DMS53 (cell line): ENCODE measurements at regions not wholly inside any gene's neighbourhood (a gene's known extent, or its start where the extent isn't known, plus 50 kb on each side); places are given as distances from the start of the nearest gene placed in this dataset.
"Not testable (repeated sequence)": the region's sequence is repeated elsewhere in the genome, so short reads cannot be mapped to it uniquely, and the experiment has no call there.

Experiments used
- DNase-seq: peaks from one replicate; lab custom pipeline; 2025; lab: John Stamatoyannopoulos, UW

DNA sequence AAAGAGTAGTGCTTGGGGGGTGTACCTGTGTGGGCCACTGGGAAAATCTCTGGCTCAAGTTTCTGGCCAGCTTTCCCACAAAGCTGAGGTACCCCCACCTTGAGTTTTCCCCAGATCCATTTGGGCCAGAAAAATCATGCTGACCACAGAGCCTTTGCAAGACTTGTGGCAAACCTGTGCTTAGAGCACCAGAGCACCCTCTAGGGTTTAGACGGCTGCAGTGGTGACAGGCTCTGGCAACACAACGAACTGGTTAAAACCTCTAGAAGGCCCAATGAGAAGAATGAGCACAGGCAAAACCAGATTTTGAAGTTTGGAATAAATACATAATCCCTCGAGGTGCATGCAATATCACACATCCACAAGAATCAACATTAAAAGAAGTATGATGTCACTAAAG is 290.7 kb upstream of the FOLH1 start:
- DNase-seq = no peak

DNA sequence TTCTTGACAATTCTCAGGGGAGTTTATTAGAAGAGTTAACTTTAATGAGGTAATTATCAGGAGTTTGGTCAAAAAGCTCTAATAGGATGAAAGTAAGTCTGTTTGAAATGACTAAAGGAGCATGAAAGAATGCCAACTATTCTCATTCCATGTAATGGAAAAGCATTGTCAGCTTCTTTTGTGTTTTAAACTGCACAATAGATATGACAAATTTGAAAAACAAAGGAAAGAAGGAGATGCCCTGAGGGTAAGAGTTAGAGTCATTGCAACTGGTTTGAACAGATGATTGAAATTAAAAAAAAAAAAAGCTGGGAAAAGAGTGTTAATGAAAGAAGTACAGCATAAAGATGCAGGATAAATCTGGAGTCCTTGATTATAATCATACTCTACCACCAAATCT is 296.8 kb upstream of the FOLH1 start:
- DNase-seq = no peak

DNA sequence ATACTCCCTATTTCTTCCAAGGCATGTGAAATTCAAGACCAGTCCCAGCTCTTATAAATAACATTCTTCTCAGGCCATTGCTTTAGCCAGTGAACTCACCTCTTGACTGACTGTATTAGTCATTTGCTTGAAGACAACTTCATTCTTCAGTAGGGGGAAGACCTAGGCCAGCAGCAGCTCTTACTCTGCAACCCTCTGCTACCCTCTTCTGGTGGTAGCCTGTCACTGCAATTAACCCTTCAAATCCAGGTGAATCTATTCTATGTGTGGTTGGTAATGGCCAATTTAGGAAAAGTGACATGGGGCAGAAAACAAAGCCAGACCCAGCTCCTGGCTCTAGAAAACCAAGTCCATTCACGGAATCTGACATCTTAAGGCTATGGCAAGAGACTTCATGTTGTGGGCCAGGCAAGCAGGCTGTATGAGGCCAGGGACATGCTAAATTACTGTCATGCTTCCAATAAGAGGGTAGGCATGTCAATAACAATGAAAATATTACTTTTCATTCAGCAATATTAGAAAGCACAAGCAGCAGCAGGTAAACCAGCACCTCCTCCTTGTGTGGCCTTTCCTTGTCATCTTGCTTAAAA is 317.9 kb upstream of the FOLH1 start:
- peak; percentile 70 for DNase-seq

DNA sequence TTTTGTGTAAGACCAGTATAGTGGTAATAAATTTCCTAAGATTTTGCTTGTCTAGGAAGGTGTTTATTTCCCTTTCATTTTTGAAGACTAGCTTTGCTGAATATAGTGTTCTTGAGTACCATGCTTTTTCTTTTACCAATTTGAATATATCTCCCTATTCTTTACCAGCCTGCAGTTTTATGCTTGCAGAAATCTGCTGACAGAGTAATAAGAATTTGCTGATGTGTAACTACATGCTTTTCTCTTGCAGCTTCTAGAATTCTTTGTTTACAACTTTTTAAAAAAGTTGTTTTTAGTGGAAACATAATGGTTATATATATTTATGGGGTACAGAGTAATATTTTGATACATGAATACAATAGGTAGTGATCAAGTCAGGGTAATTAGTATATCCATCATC is 324.8 kb upstream of the FOLH1 start:
- DNase-seq = no peak

DNA sequence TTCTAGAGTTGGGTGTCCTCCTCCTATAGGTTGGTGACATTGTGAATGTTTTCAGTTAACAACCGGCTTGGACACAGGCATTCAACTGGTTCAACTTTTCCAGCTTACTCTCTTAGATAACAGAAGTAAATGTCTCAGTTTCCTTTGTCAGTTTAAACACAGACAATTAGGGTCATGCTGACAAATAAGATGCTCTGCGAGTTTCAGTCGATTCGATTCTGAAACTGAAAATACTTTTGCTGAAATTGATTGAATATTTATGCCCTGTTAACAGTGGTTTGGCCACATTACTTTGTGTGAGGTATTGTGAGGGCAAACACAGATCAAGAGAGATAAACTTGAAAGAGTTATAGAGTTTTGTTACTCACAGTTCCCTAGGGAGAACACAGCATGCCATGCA is 330.5 kb upstream of the FOLH1 start:
- not testable (repeated sequence) for DNase-seq

DNA sequence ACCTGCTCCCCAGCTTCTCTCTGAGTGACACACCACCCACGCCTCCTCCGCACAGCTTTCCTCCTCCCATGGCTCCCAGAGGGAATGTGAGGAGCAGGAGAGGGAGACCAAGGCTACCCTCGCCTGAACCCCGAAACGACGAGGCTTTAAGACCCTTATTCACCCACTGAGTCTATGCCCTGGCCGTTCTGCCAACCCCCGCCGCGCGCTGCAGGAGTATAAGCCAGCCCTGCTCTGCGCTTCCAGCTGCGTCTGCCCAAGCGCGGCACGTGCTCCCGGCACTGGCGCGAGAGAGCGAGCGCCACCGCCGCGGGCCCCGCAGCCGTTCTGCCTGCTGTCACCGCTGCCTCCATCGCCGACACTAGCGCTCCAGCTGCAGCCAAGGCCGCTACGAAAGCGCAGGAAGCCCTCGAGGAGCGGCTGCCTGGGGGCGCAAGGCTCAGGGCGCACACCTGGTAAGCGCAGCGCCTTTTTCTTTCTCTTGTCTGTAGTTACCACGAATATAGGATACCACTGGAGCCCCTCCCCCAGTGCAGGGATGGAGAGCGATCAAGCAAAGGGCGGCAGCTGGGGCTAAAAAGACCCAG is 350.0 kb upstream of the FOLH1 start:
- DNase-seq = peak; percentile 65

DNA sequence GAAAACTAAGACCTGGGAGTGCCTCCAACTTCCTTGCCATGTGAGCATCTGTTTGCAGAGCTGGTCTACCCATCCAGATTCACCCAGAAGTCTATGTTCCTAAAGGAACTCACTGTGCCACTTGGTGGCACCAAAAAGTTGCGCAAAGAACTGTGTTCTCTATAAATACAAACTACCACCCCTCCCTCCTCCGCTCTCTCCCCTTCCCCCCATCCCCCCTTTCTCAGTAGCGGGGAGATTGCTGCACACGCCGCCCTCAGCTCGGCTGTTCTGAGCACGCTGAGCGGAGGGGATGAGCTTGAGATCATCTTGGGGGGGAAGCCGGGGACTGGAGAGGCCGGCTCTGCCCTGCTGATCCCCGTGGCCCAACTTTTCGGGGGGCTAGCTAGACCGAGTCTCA is 352.2 kb upstream of the FOLH1 start:
- peak; percentile 44 for DNase-seq

DNA sequence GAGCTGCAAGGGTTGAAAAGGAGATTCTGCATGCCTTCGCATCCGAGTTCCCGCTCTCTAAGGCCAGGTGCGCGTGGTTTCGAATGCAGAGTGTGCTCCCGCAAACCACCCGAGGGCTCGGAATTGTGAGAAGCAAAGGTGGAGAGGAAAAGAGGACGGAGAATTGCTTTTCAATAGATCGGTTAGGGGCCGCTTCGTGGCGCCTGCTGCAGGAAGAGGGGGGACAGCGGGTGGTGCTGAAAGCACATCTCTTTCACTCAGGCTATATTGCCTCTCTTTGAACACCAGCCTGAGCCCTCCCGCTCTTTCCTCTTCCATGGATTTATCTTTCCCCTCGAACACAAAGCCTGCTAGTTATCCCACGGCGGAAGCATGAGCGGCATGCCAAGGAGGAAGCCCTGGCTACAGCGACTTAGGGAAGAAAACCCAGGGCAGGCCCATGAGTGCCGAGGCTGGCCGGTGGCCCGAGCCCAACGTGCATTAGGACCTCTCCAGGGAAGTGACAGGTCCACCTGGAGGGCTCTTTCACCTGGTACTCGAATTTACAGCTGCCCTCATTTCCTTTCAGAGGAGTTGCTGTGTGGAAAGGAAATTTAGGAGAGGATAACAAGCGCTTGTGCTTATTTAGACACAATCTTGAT is 353.0 kb upstream of the FOLH1 start:
- DNase-seq = peak; percentile 25

DNA sequence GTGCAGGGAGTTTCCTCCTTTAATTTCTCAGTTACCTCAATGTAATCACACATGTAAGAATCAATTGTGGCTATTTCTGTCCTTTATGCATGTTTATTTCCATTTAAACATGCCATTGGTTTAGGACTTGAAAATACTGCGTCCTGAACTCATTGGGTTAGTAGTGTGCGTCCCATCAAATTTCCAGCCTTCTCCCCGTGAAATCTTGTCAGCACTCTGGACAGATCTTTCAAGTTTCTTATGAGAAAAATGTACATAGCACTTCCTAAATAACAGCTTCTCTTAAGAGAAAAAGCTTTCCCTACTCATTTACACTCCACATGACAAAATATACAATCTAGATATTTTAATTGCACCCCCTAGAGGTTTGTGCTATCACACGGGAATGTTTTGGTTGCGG is 353.9 kb upstream of the FOLH1 start:
- not testable (repeated sequence) for DNase-seq

DNA sequence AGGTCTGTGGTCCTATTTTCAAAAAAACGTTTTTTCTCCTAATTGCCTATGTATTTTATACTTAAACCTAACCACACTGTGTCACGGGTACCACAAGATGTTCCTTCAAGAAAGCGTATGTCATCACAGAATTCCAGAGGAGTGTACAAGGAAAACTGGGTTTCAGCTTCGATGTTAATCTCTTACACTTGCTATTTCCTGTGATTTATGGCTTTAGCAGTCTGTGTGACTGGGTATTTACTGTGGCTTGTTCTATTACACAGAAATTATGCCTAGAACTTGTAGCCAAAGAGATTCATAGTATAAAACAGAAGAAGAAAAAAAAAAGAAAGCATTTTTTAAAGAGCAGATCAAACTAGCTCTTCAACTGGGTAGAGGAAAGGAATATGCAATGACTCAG is 371.1 kb upstream of the FOLH1 start:
- not testable (repeated sequence) for DNase-seq

DNA sequence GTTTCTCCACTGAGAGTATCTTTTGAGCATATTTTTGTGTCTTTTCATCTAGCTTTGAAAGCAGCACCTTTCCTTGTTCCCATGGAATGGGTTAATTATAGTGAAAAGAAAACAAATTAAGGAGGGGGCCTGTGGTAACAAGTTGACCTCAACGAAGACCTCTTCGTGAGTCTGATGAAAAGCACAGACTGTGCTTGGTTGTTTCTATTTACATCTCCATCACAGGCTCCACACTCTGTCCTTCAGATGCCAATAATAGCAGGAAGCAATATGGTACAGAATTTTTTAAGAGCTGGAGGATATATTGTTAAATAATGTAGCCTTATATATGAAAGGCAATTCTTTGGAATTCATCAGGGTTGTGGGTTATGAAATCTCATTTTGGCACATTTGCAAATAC is 366.7 kb upstream of the OR4C13 start:
- not testable (repeated sequence) for DNase-seq

DNA sequence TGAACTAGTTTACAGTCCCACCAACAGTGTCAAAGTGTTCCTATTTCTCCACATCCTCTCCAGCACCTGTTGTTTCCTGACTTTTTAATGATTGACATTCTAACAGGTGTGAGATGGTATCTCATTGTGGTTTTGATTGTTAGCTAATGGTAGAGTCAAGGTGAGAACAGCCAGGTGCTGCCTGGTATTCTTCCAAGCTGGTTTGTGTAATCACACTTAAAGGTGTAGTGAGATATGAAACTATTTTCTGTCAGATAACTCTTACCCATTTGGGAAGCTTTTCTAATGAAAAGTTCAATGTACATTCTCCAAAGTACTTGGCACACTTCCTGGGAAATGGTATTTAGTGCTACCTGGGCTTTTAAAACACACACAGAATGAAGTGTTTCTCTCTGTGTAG is 343.3 kb upstream of the OR4C13 start:
- DNase-seq = peak; percentile 49

DNA sequence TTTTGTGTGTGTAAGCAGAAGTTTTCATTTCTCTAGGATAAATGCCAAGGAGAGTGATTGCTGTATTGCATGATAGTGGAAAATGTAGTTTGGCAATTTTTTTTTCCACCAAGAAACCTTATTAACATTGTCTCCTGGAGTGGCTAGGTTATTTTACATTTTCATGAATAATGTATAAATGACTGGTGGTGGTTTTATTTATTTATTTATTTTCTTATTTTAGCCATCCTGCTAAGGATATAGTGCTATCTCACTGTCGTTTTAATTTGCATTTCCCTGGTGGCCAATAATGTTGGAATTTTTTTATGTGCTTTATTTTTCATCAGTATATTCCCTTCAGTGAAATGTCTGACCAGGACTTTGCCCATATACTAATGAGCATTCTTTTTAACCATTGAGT is 328.3 kb upstream of the OR4C13 start:
- not testable (repeated sequence) for DNase-seq

DNA sequence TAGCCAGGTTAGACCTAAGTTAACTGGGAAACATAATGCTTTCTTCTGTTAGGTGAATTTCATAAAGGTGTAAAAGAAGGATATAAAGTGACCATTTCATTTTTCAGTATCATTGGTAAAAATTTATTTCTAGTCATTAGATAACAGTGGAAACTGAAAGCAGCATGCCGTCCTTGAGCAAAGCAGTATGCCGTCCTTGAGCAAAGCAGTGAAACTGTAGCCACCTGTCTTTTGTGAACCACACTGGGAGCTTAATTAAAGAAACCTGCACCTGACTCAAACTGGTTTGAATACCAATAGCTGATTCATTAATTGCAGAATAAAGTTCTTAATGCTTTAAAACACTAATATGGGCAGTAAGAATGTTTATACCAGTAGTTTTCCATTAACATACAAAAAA is 281.5 kb upstream of the OR4C13 start:
- not testable (repeated sequence) for DNase-seq

DNA sequence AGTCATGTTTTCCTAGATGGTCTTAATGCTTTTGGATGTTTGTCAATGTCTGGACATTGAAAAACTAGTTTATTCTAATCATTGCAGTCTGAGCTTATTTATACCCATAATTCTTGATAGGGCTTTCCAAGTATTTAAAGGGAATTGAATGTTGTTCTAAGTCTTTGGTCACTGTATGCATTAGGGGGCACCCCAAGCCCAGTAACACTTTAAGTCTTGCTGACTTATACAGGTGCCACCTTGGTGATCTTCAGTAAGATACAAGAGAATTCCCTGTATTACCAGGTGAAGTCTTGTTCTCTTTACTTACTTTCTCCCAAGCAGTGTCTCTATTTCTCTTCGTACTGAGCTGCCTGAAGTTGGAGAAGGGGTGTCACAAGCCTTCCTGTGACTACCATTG is 250.1 kb upstream of the OR4C13 start:
- DNase-seq = not testable (repeated sequence)

DNA sequence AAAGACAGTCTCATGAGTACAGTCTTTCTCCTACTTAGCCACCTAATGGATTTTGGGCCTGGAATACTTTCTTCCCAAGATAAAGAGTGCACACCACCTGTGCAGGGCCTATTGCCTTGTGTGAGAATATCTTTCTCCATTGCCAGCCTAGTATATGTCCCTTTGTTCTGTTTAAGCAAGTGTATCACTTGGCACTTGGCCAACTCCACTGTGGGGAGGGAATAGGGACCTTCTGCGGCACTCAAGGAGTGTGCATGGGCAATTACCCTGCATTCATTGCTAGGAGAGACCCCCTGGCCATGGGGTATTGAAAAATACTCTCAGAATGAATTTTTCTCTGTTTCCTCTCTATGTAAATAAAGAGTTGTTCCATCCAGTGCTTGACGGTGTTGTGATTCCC is 201.7 kb upstream of the OR4C13 start:
- DNase-seq = not testable (repeated sequence)

DNA sequence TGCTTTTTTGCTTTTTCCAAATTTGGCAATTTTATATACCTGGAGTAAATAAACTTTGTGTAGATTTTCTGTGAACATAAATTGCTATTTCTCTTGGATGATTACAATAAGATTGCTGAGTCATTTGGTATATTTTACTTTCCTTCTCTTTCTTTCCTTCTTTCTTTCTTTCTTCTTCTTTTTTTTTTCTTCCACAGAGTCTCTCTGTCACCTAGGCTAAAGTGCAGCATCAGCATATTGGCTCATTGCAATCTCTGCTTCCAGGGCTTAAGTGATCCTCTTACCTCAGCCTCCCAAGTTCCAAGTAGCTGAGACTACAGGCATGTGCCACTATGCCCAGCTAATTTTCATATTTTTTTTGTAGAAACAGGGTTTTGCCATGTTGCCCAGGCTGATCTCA is 201.2 kb upstream of the OR4C13 start:
- DNase-seq = not testable (repeated sequence)

DNA sequence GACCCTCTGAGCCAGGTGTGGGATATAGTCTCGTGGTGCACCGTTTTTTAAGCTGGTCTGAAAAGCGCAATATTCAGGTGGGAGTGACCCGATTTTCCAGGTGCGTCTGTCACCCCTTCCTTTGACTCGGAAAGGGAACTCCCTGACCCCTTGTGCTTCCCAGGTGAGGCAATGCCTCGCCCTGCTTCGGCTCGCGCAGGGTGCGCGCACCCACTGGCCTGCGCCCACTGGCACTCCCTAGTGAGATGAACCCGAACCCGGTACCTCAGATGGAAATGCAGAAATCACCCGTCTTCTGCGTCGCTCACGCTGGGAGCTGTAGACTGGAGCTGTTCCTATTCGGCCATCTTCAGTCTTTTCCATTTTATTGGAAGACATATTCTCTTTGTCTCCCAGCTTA is 171.4 kb upstream of the OR4C13 start:
- DNase-seq = peak; percentile 61

DNA sequence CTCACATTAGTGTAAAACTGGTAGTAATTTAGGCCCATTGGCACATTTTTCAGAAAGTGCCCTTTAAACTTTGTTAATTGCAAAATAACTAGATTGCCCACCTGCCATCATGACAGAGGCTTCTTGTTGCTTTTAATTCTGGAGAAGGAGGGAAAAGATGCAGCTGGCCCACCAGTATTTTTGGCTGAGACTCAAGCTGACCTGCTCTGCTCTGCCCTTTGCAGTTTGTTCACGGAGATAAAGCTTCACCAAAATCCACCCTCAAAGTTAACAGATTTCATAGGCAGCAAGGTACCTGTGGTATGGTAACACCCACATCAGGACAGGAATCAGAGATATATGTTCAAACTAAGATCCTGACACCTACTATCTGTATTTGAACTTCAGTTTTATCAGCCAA is 170.2 kb upstream of the OR4C13 start:
- not testable (repeated sequence) for DNase-seq

DNA sequence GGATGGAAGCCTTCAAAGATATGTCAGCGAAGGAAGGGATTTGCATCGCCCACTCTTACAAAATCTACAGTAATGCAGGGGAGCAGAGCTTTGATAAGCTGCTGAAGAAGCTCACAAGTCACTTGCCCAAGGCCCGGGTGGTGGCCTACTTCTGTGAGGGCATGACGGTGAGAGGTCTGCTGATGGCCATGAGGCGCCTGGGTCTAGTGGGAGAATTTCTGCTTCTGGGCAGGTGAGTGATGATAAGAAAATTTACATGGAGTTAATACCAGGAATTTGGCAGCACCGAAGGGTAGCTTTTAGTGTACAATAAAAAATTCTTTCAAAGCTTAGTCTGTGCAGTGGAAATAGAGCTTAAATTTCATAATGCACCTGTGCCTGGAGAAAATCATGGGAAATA is 168.3 kb upstream of the OR4C13 start:
- not testable (repeated sequence) for DNase-seq

DNA sequence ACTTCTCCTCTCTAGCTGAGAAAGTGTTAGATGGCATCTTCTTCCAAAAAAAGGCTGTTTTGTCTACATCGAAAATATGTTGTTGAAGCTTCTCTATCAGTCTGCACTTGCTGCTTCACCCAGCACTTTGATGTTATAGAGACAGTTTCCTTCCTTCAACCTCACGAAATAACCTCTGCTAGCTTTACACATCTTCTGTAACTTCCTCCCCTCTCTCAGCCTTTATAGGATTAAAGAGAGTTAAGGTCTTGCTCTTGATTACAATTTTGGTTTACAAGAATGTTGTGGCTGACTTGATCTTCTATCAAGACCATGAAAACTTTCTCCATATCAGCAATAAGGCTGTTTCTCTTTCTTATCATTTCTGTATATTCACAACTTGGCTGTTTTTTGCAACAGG is 162.4 kb upstream of the OR4C13 start:
- DNase-seq = not testable (repeated sequence)

DNA sequence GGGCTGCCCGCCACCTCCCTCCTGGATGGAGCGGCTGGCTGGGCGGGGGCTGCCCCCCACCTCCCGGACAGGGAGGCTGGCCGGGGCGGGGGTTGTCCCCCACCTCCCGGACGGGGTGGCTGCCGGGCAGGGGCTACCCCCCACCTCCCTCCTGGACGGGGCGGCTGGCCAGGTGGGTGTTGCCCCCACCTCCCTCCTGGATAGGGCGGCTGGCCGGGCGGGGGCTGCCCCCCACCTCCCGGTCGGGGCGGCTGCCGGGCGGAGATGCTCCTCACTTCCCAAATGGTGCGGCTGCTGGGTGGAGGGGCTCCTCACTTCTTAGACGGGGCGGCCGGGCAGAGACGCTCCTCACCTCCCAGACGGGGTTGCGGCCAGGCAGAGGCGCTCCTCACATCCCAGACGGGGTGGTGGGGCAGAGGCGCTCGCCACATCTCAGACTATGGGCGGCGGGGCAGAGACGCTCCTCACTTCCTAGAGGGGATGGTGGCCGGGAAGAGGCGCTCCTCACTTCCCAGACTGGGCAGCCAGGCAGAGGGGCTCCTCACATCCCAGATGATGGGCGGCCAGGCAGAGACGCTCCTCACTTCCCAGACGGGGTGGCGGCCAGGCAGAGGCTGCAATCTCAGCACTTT is 153.9 kb upstream of the OR4C13 start:
- DNase-seq = not testable (repeated sequence)
